Panc1 (cell line): ENCODE measurements at regions not wholly inside any gene's neighbourhood (a gene's known extent, or its start where the extent isn't known, plus 50 kb on each side); places are given as distances from the start of the nearest gene placed in this dataset.

Source experiments
- POLR2AphosphoS5 ChIP-seq: IDR thresholded peaks from 2 replicates; pipeline ENCODE4 v1.6.1; 2012; ENCODE audit warnings: mild to moderate bottlenecking, low read depth, low read length, moderate library complexity
- SIN3A ChIP-seq: IDR thresholded peaks from 2 replicates; pipeline ENCODE4 v1.6.1; 2012; ENCODE audit warnings: low read depth, mild to moderate bottlenecking, low read length, moderate library complexity, borderline replicate concordance; ENCODE audit not compliant: insufficient read depth
- TCF7L2 ChIP-seq: IDR thresholded peaks from 2 replicates; pipeline ENCODE4 v1.6.1; 2011; ENCODE audit warnings: mild to moderate bottlenecking, low read depth, low read length, inconsistent platforms
- TF ChIP-seq, protein P1 (sequence below): fragments of 450-650 bp; IDR thresholded peaks from 2 replicates; pipeline ENCODE4 v1.5.1; 2017; ENCODE audit warnings: mild to moderate bottlenecking
- TF ChIP-seq, protein P2 (sequence below), 2 experiments: IDR thresholded peaks; 2 replicates each; pipeline ENCODE4 v1.6.1; 2011 to 2012; ENCODE audit warnings: low read depth in 2 of 2, control low read depth in 1 of 2, low read length in 1 of 2, mild to moderate bottlenecking in 1 of 2, moderate library complexity in 1 of 2; ENCODE audit not compliant: insufficient read depth in 1 of 2

GRCh38 chr5:40428815-40429214, 250.9 kb upstream of the PTGER4 start:
- TF ChIP-seq TCF7L2 (no peak), POLR2AphosphoS5 (no peak), SIN3A (no peak)
- TF ChIP-seq, protein P1, sequence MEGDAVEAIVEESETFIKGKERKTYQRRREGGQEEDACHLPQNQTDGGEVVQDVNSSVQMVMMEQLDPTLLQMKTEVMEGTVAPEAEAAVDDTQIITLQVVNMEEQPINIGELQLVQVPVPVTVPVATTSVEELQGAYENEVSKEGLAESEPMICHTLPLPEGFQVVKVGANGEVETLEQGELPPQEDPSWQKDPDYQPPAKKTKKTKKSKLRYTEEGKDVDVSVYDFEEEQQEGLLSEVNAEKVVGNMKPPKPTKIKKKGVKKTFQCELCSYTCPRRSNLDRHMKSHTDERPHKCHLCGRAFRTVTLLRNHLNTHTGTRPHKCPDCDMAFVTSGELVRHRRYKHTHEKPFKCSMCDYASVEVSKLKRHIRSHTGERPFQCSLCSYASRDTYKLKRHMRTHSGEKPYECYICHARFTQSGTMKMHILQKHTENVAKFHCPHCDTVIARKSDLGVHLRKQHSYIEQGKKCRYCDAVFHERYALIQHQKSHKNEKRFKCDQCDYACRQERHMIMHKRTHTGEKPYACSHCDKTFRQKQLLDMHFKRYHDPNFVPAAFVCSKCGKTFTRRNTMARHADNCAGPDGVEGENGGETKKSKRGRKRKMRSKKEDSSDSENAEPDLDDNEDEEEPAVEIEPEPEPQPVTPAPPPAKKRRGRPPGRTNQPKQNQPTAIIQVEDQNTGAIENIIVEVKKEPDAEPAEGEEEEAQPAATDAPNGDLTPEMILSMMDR, result no peak
- TF ChIP-seq, protein P2, sequence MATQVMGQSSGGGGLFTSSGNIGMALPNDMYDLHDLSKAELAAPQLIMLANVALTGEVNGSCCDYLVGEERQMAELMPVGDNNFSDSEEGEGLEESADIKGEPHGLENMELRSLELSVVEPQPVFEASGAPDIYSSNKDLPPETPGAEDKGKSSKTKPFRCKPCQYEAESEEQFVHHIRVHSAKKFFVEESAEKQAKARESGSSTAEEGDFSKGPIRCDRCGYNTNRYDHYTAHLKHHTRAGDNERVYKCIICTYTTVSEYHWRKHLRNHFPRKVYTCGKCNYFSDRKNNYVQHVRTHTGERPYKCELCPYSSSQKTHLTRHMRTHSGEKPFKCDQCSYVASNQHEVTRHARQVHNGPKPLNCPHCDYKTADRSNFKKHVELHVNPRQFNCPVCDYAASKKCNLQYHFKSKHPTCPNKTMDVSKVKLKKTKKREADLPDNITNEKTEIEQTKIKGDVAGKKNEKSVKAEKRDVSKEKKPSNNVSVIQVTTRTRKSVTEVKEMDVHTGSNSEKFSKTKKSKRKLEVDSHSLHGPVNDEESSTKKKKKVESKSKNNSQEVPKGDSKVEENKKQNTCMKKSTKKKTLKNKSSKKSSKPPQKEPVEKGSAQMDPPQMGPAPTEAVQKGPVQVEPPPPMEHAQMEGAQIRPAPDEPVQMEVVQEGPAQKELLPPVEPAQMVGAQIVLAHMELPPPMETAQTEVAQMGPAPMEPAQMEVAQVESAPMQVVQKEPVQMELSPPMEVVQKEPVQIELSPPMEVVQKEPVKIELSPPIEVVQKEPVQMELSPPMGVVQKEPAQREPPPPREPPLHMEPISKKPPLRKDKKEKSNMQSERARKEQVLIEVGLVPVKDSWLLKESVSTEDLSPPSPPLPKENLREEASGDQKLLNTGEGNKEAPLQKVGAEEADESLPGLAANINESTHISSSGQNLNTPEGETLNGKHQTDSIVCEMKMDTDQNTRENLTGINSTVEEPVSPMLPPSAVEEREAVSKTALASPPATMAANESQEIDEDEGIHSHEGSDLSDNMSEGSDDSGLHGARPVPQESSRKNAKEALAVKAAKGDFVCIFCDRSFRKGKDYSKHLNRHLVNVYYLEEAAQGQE (IDR thresholded peaks at IDR 0.05; ENCODE audit: insufficient read depth in 1 of 2, low read depth in 2 of 2, low read length in 1 of 2), result no peak
